D341Med (cell line): ENCODE measurements at regions not wholly inside any gene's neighbourhood (a gene's known extent, or its start where the extent isn't known, plus 50 kb on each side); places are given as distances from the start of the nearest gene placed in this dataset.
"Not testable (repeated sequence)": the region's sequence is repeated elsewhere in the genome, so short reads cannot be mapped to it uniquely, and the experiment has no call there.

Source experiments
- DNase-seq: peaks from one replicate; pipeline ENCODE4 v3.0.0; 2012; ENCODE audit warnings: low spot score

- no peak for DNase-seq
These were observed 56.1 kb downstream of the CAPZA3 start for GRCh38 chr12:18794000-18794399.

GRCh38 chr12:18797604-18798003, 59.7 kb downstream of the CAPZA3 start:
- no peak for DNase-seq

GRCh38 chr12:18798535-18799361, 60.8 kb downstream of the CAPZA3 start:
- no peak for DNase-seq

GRCh38 chr12:18799561-18799960, 61.6 kb downstream of the CAPZA3 start:
- no peak for DNase-seq

- no peak for DNase-seq
These were observed 67.8 kb downstream of the CAPZA3 start for GRCh38 chr12:18805516-18806248.

- no peak for DNase-seq
These were observed 69.8 kb downstream of the CAPZA3 start for GRCh38 chr12:18807714-18808113.

GRCh38 chr12:18808221-18808620, 70.3 kb downstream of the CAPZA3 start:
- DNase-seq = no peak

GRCh38 chr12:18810537-18811253, 72.8 kb downstream of the CAPZA3 start:
- no peak for DNase-seq

GRCh38 chr12:18811273-18811672, 73.4 kb downstream of the CAPZA3 start:
- DNase-seq = no peak

- DNase-seq = no peak
These were observed 75.8 kb downstream of the CAPZA3 start for GRCh38 chr12:18813753-18814152.

GRCh38 chr12:18818579-18819268, 80.8 kb downstream of the CAPZA3 start:
- DNase-seq = no peak

GRCh38 chr12:18819484-18819883, 81.6 kb downstream of the CAPZA3 start:
- no peak for DNase-seq

GRCh38 chr12:18823461-18823860, 85.5 kb downstream of the CAPZA3 start:
- DNase-seq = no peak

GRCh38 chr12:18824287-18824686, 86.4 kb downstream of the CAPZA3 start:
- no peak for DNase-seq

- no peak for DNase-seq
These were observed 87.2 kb downstream of the CAPZA3 start for GRCh38 chr12:18825138-18825537.

GRCh38 chr12:18827913-18828312, 90.0 kb downstream of the CAPZA3 start:
- DNase-seq = no peak

- no peak for DNase-seq
These were observed 90.6 kb downstream of the CAPZA3 start for GRCh38 chr12:18828483-18828882.

GRCh38 chr12:18828987-18829386, 91.1 kb downstream of the CAPZA3 start:
- no peak for DNase-seq

GRCh38 chr12:18832932-18833331, 95.0 kb downstream of the CAPZA3 start:
- DNase-seq = not testable (repeated sequence)

GRCh38 chr12:18837025-18837424, 99.1 kb downstream of the CAPZA3 start:
- no peak for DNase-seq

- DNase-seq = no peak
These were observed 99.6 kb downstream of the CAPZA3 start for GRCh38 chr12:18837505-18837904.

- not testable (repeated sequence) for DNase-seq
These were observed 103.1 kb downstream of the CAPZA3 start for GRCh38 chr12:18840997-18841396.
